Activated CD4-positive, alpha-beta T cell treated with anti-CD3 and anti-CD28 coated beads for 36 hours (primary cell): ENCODE measurements at regions not wholly inside any gene's neighbourhood (a gene's known extent, or its start where the extent isn't known, plus 50 kb on each side); places are given as distances from the start of the nearest gene placed in this dataset.
"Not testable (repeated sequence)": the region's sequence is repeated elsewhere in the genome, so short reads cannot be mapped to it uniquely, and the experiment has no call there.

Experiments used
- ATAC-seq: fragments of 200-7000 bp; cut with Tn5 transposase; one replicate; pipeline ENCODE4 v1.10.0; 2021; ENCODE audit warnings: mild to moderate bottlenecking, moderate library complexity
- CTCF ChIA-PET: fragments of 350-600 bp; sonication (Branson Sonifier 250); formaldehyde crosslinking; loops from one replicate; lab custom pipeline; 2021; ENCODE audit warnings: antibody characterized with exemption; lab: Charles Lee
- POLR2A ChIA-PET: fragments of 350-600 bp; sonication (Branson Sonifier 250); formaldehyde crosslinking; loops from one replicate; lab custom pipeline; 2021; ENCODE audit warnings: antibody characterized with exemption, inconsistent platforms; lab: Charles Lee
- DNase-seq: peaks from one replicate; pipeline ENCODE4 v3.0.0-alpha.2; 2020
- H3K27ac Mint-ChIP-seq: one replicate; pipeline ENCODE4 v1.8.0; 2021; ENCODE audit warnings: mixed read lengths
- H3K27me3 Mint-ChIP-seq: one replicate; pipeline ENCODE4 v1.8.0; 2021; ENCODE audit warnings: mixed read lengths
- H3K36me3 Mint-ChIP-seq: one replicate; pipeline ENCODE4 v1.8.0; 2021; ENCODE audit warnings: low read depth, mixed read lengths
- H3K4me1 Mint-ChIP-seq: one replicate; pipeline ENCODE4 v1.8.0; 2021; ENCODE audit warnings: mixed read lengths
- H3K4me3 Mint-ChIP-seq: one replicate; pipeline ENCODE4 v1.8.0; 2021; ENCODE audit warnings: mild to moderate bottlenecking, moderate library complexity, mixed read lengths
- H3K9me3 Mint-ChIP-seq: one replicate; pipeline ENCODE4 v1.8.0; 2021; ENCODE audit warnings: low read depth, mixed read lengths
- intact Hi-C, 2 experiments: fragments of 100-400 bp; cut with DNase I in 1 of 2; cut with micrococcal nuclease in 1 of 2; formaldehyde crosslinking; loops; one replicate each; pipeline versions ENCODE4 v1.14.2 to v1.15.1; 2022 to 2024; cut with DNase I, micrococcal nuclease

DNA sequence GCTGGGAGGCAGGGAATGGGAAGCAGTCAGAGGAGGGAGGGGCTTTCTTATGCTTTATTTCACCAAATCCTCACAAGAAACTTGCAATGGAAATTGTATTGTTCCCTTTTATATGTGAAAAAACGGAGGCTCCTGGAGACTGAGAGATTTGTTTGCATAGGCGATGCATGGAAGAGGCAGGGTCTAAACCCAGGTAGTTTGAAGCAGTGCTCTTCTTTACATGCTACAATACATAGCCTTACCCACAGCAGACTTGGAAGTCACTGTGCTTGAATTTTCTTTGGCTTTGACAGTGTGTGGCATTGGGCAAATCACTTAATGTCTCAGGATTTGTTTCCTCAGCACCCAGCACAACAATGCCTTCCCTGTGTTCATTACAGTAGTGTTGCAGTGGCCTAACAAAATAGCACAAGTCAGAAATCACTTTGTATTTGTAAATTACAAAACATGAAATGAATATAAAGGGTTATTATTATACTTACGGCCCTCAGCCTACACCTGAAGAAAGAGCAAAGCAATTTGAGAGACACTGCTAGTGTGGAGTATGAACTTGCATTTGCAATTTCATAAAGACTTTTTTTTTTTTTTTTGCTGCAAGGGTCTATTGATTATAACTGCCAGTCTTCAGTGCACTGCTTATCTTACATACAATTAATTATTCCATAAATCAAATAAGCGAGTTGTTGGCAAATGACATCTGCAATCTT is 646.4 kb upstream of the KCNMB2 start:
- H3K4me1 Mint-ChIP-seq = no peaks in the 10 kb centered on the region
- no peaks in the 10 kb centered on the region for H3K27me3 Mint-ChIP-seq
- CTCF ChIA-PET = no interaction called here
- intact Hi-C loops = no loop called here
- no peak overlapping the region for H3K4me3 Mint-ChIP-seq
- no peak for DNase-seq
- no peaks in the 10 kb centered on the region for H3K36me3 Mint-ChIP-seq
- no peak for ATAC-seq
- no peaks in the 10 kb centered on the region for H3K9me3 Mint-ChIP-seq
- no peak overlapping the region for H3K27ac Mint-ChIP-seq
- POLR2A ChIA-PET = no interaction called here

DNA sequence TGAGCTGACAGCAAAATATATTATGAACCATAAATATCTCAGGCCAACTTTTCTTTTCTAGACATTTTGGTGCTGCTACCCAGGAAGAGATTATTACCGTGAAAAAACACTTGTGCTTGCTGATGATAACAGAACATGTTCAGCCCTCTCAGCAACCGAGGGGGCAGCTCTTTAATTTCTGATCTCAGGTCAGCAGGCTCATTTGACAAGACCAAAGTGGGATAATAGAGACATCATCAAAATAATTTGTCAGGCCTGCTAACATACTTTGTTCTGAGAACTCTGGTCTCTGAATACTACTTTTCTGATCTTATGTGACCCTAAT is 645.9 kb upstream of the KCNMB2 start:
- H3K27ac Mint-ChIP-seq = no peak overlapping the region
- H3K4me3 Mint-ChIP-seq = no peak overlapping the region
- no peak for DNase-seq
- no peaks in the 10 kb centered on the region for H3K9me3 Mint-ChIP-seq
- no peaks in the 10 kb centered on the region for H3K36me3 Mint-ChIP-seq
- intact Hi-C loops = no loop called here
- no peaks in the 10 kb centered on the region for H3K4me1 Mint-ChIP-seq
- ATAC-seq = no peak
- ChIA-PET CTCF (no interaction called here), POLR2A (no interaction called here)
- no peaks in the 10 kb centered on the region for H3K27me3 Mint-ChIP-seq

DNA sequence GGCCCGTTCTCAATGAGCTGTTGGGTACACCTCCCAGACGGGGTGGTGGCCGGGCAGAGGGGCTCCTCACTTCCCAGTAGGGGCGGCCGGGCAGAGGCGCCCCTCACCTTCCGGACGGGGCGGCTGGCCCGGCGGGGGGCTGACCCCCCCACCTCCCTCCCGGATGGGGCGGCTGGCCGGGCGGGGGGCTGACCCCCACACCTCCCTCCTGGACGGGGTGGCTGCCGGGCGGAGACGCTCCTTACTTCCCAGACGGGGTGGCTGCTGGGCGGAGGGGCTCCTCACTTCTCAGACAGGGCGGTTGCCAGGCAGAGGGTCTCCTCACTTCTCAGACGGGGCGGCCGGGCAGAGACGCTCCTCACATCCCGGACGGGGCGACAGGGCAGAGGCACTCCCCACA is 644.7 kb upstream of the KCNMB2 start:
- H3K4me3 Mint-ChIP-seq, CTCF ChIA-PET, H3K9me3 Mint-ChIP-seq, DNase-seq, H3K27ac Mint-ChIP-seq, ATAC-seq, H3K36me3 Mint-ChIP-seq, POLR2A ChIA-PET, intact Hi-C loops, H3K4me1 Mint-ChIP-seq, H3K27me3 Mint-ChIP-seq: not testable (repeated sequence)

DNA sequence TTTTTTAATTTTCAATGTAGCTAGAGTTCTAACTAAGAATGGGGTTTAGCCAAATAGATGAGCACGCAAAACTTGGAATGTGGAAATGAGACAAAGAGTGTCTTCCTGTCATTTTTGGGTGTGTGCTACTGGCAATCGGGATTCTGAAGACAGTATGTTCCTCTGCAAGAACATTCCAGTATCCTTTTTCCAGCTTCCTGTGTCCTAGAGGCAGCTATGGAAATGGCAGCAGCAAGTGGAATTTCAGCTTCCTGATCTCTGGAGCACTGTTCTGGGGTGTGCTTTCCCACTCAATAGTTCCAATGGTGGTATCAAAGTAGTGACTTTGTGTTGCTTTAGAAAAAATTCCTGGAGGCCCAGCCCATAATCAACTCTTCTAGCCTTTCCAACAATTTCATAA is 642.9 kb upstream of the KCNMB2 start:
- ATAC-seq (no peak), DNase-seq (no peak)
- Mint-ChIP-seq H3K4me3 (no peak overlapping the region), H3K27me3 (no peaks in the 10 kb centered on the region), H3K36me3 (peaks cover 2% of the 10 kb centered on the region), H3K27ac (no peak overlapping the region), H3K4me1 (no peaks in the 10 kb centered on the region), H3K9me3 (peaks cover 2% of the 10 kb centered on the region)
- CTCF ChIA-PET = no interaction called here
- POLR2A ChIA-PET = no interaction called here
- intact Hi-C loops = no loop called here

DNA sequence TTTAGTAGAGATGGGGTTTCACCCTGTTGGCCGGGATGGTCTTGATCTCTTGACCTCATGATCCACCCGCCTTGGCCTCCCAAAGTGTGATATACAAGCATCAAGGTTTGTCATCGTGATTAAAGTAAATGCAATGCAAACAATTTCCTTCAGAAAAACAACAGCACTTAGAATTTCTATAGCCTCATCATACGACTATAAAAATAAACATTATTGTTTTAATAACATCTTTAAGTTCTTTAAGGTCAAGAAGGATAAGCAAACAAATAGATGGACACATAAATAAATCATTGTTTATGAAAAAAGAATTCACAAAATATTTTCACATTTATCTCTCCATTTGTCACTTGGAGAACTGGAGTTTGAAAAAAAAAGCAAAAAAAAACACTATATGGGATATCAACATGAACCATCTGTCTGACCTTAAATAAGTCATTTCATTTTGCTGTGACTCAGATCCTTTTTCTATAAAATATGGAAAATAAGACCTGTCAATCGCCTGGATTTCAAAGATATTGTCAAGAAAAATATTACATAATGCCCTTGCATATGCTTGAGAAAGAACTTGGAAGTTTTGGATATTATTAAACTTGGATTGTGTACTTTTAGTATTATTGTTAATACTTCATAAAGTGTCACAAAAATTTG is 642.0 kb upstream of the KCNMB2 start:
- no peaks in the 10 kb centered on the region for H3K27me3 Mint-ChIP-seq
- DNase-seq = no peak
- H3K36me3 Mint-ChIP-seq = peaks cover 2% of the 10 kb centered on the region
- no peak for ATAC-seq
- peaks cover 2% of the 10 kb centered on the region for H3K9me3 Mint-ChIP-seq
- POLR2A ChIA-PET = no interaction called here
- CTCF ChIA-PET = no interaction called here
- H3K4me3 Mint-ChIP-seq = no peak overlapping the region
- no peaks in the 10 kb centered on the region for H3K4me1 Mint-ChIP-seq
- no peak overlapping the region for H3K27ac Mint-ChIP-seq
- intact Hi-C loops = no loop called here

DNA sequence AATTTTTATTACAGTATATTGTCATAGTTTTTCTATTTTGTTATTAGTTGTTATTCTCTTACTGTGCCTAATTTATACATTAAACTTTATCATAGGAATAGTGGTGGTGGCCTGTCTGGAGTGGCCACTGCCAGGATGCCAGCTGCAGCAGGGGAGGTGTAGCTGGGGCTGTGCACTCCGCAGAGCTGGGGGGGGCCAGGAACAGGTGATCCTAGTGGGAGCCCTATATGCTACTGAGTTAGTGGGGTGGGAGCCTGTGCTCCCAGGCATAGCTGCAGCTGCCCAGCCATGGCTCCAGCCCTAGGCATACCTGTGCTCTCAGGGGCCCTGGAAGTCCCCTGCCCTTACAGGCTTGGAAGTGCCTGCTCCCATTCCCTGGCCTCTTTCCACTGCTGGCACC is 638.1 kb upstream of the KCNMB2 start:
- Mint-ChIP-seq H3K4me3 (no peak overlapping the region), H3K27ac (no peak overlapping the region), H3K9me3 (peaks cover 6% of the 10 kb centered on the region), H3K27me3 (no peaks in the 10 kb centered on the region), H3K36me3 (peaks cover 4% of the 10 kb centered on the region), H3K4me1 (no peaks in the 10 kb centered on the region)
- POLR2A ChIA-PET = no interaction called here
- intact Hi-C loops = no loop called here
- ATAC-seq (no peak), DNase-seq (no peak)
- CTCF ChIA-PET = no interaction called here

DNA sequence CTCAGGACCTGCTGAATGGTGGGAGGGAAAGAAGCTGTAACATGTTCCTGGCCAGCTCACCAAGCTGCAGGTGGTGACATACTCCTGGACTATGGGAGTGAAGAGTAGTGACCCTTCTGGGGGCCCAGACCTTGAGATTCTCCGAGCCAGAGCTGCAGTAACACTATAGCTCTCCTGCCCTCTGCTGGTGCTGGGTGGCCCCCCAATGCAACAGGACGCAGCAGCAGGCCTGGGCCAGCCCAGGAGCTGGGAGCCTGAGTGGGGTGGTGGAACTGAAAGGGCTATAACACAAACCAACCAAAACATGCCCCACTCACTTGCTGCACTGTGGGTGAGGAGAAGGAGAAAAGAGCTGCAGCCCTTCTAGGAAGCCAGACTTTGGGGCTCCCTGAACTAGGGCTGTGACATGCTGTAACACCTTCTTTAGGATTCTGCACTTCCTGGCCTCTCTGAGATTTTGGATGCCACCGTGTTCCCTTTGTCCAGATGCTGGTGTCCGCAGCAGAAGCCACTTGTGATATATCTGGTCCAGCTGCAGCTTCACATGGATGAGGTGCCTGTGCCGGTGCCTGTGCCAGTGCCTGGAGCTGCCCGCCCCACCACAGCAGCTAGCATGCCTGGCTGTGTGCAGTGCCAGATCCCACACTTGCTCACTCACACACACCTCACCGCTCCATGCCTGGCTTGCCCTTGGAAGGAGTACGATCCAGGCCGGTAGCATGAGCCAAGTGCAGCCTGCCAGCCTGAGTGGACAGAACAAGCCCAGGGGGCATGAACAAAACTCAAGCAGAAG is 636.8 kb upstream of the KCNMB2 start:
- CTCF ChIA-PET = interaction anchor here (0.6 to 0.9 kb wide), 2 partner anchors 18 to 849 kb away, joined by 3 to 4 read pairs; no protein-coding TSS in a partner anchor
- peaks cover 6% of the 10 kb centered on the region for H3K9me3 Mint-ChIP-seq
- no peak overlapping the region for H3K27ac Mint-ChIP-seq
- ATAC-seq (no peak), DNase-seq (no peak)
- H3K27me3 Mint-ChIP-seq = no peaks in the 10 kb centered on the region
- no peak overlapping the region for H3K4me3 Mint-ChIP-seq
- intact Hi-C loops = no loop called here
- H3K4me1 Mint-ChIP-seq = no peaks in the 10 kb centered on the region
- POLR2A ChIA-PET = no interaction called here
- peaks cover 4% of the 10 kb centered on the region for H3K36me3 Mint-ChIP-seq

DNA sequence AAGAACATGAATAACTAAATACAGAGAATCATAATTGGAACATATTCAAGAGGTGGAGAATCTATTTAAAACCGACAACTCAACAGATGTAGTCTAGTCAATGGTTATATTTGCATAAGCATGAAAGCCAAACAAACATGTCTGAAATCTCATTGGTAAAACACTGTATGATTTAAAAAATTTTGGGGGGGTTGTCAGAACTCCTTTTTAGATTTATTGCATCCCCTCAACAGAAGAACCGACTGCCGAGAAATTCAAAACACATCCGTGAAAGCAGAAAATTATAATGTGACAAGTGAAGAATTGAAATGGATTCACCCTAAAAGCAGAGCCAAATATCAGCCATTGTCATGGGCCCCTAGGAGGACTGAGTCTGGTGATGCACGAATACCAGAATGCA is 633.4 kb upstream of the KCNMB2 start:
- DNase-seq (no peak), ATAC-seq (no peak)
- H3K27me3 Mint-ChIP-seq = no peaks in the 10 kb centered on the region
- peaks cover 1% of the 10 kb centered on the region for H3K36me3 Mint-ChIP-seq
- no peaks in the 10 kb centered on the region for H3K4me1 Mint-ChIP-seq
- H3K27ac Mint-ChIP-seq = no peak overlapping the region
- ChIA-PET CTCF (no interaction called here), POLR2A (no interaction called here)
- peaks cover 4% of the 10 kb centered on the region for H3K9me3 Mint-ChIP-seq
- intact Hi-C loops = no loop called here
- no peak overlapping the region for H3K4me3 Mint-ChIP-seq

DNA sequence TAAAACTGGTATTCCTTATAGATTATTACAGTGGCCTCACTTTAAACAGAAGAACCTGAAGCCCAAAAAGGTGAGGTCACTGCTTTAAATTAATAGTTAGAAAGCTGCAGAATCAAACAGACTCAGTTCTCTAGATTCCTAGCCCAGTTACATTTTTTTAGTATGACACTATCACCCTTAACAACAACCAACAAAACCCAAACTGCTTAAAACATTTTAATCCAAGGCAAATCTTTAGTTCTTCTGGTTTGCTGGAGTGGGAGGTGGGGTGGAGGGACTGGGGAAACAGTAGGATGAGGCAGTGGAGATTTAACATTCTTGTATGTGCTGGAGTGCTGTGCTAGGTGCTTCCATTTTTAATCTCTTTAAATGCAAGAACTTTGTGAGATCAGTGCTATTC is 631.6 kb upstream of the KCNMB2 start:
- Mint-ChIP-seq H3K9me3 (peaks cover 4% of the 10 kb centered on the region), H3K36me3 (peaks cover 1% of the 10 kb centered on the region), H3K27ac (no peak overlapping the region), H3K4me3 (no peak overlapping the region), H3K4me1 (no peaks in the 10 kb centered on the region), H3K27me3 (no peaks in the 10 kb centered on the region)
- ChIA-PET CTCF (no interaction called here), POLR2A (no interaction called here)
- DNase-seq (no peak), ATAC-seq (no peak)
- intact Hi-C loops = no loop called here

DNA sequence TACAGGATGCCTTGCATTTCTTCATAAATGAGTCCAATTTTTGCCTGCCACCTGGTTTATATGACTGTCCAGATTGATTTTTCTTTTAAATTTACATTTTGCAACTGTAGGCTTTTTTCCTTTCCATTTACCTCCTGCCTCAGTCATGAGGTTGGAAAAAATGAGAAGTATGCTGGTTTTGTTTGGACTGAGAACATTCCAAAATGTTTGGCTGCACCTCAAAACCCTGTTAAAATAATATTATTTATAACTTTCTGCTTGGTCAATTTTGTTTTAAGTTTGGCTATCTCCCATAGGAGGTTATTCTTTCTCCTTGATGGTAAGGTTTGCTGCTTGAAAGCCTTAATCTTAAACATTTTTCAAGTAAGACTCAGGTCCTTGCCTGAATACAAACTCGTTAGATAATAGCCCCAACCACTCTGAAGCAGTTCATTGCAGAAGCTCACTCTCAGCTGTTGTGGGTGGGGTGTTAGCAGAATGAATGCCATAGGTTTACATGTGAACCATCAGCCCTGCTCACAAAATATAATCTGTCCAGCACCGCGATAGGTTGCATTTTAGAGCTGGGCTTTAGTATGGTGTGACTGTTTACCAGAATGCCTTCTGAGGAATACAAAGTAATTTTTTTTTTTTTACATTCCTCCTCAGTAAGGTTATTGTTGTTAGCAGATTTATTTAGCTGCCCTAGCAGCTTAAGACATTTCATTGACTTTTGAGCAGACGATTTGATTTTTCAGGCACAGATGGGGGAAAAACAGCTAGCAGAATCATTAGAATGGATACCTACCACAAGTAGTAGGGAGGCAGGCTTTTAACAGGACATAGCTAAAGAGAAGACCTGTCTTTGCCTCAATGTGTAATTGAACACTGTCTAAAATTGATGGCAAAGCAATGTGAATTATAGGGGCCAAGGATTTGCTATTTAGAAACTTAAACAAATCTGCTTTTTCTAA is 630.8 kb upstream of the KCNMB2 start:
- intact Hi-C loops = no loop called here
- Mint-ChIP-seq H3K27ac (no peak overlapping the region), H3K27me3 (no peaks in the 10 kb centered on the region), H3K9me3 (peaks cover 2% of the 10 kb centered on the region), H3K4me1 (no peaks in the 10 kb centered on the region), H3K4me3 (no peak overlapping the region), H3K36me3 (no peaks in the 10 kb centered on the region)
- DNase-seq = no peak
- ChIA-PET POLR2A (no interaction called here), CTCF (interaction anchor here (0.7 to 1.0 kb wide), 2 partner anchors 18 to 78 kb away, joined by 3 to 4 read pairs; no protein-coding TSS in a partner anchor)
- ATAC-seq = no peak

DNA sequence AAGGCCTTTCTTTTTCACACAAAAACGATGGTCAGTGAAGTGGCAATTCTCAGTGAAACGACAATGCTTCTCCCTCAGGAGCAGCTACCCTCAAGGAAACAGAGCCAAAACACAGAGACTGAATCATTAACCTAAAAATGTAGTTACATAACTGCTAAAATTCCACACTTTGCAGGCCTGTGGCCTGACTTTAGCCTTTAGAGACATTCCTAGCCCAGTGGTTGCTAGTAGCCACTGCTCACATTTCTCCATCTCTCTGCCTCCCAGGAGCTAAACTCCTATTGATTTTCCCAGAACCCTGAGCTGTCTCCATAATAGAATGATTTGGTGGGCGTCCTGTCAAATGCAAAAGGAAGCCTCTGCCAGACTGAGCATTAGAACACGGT is 630.1 kb upstream of the KCNMB2 start:
- intact Hi-C loops = no loop called here
- no peaks in the 10 kb centered on the region for H3K36me3 Mint-ChIP-seq
- H3K4me1 Mint-ChIP-seq = no peaks in the 10 kb centered on the region
- H3K27ac Mint-ChIP-seq = no peak overlapping the region
- H3K4me3 Mint-ChIP-seq = no peak overlapping the region
- CTCF ChIA-PET = interaction anchor here (1.0 kb wide), 1 partner anchor 79 kb away, joined by 4 read pairs; no protein-coding TSS in a partner anchor
- ATAC-seq = no peak
- no peaks in the 10 kb centered on the region for H3K27me3 Mint-ChIP-seq
- POLR2A ChIA-PET = no interaction called here
- H3K9me3 Mint-ChIP-seq = peaks cover 2% of the 10 kb centered on the region
- no peak for DNase-seq
